ENCODE measurements at regions not wholly inside any gene's neighbourhood (a gene's known extent, or its start where the extent isn't known, plus 50 kb on each side); places are given as distances from the start of the nearest gene placed in this dataset.

DNA sequence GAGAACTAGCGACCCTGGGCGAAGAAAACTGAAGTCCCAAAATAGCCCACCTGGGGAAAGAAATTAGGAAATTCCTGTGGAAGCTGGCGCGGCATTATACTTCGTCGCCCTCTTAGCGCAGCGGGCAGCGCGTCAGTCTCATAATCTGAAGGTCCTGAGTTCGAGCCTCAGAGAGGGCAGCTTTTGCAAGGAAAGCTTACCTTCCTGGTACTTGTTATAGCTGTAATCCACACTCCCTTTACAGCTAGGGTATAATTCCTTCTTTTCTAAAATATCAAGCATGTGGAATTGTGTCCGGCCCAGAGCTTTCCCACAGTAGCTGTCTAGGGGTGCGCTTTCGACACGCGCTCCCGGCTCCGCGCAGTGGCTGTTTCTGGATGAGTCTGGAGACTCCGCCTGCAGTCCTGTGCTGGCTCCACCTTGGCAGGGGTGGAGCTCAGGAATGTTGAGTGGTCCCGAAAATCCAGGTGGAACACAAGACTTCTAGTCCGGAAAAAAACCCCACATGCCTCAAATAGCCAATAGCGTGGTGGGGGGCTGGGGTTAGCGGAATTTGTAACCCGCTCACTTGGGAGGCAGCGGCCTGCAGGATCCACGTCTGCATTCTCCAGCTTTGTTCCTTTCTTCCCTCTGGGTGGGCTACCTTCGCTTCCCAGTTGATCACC is 83.7 kb upstream of the ZNF322 start:
- TF ChIP-seq, protein P1, sequence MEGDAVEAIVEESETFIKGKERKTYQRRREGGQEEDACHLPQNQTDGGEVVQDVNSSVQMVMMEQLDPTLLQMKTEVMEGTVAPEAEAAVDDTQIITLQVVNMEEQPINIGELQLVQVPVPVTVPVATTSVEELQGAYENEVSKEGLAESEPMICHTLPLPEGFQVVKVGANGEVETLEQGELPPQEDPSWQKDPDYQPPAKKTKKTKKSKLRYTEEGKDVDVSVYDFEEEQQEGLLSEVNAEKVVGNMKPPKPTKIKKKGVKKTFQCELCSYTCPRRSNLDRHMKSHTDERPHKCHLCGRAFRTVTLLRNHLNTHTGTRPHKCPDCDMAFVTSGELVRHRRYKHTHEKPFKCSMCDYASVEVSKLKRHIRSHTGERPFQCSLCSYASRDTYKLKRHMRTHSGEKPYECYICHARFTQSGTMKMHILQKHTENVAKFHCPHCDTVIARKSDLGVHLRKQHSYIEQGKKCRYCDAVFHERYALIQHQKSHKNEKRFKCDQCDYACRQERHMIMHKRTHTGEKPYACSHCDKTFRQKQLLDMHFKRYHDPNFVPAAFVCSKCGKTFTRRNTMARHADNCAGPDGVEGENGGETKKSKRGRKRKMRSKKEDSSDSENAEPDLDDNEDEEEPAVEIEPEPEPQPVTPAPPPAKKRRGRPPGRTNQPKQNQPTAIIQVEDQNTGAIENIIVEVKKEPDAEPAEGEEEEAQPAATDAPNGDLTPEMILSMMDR (IDR thresholded peaks at IDR 0.05; ENCODE audit: insufficient read depth, low read length, poor library complexity, severe bottlenecking): no peak
- TF ChIP-seq EZH2phosphoT487 (conservative IDR thresholded peaks at IDR 0.05; ENCODE audit: low read length): no peak
